CD4-positive, alpha-beta T cell (primary cell): ENCODE measurements at regions not wholly inside any gene's neighbourhood (a gene's known extent, or its start where the extent isn't known, plus 50 kb on each side); places are given as distances from the start of the nearest gene placed in this dataset.

Experiments used
- ATAC-seq: fragments of 200-7000 bp; cut with Tn5 transposase; one replicate; pipeline ENCODE4 v1.10.0; 2022; ENCODE audit warnings: mild to moderate bottlenecking; ENCODE audit not compliant: poor library complexity
- CTCF ChIA-PET: fragments of 350-600 bp; sonication (Branson Sonifier 250); formaldehyde crosslinking; loops from one replicate; lab custom pipeline; 2021; ENCODE audit warnings: antibody characterized with exemption, inconsistent platforms; lab: Charles Lee
- POLR2A ChIA-PET: fragments of 350-600 bp; sonication (Branson Sonifier 250); formaldehyde crosslinking; loops from one replicate; lab custom pipeline; 2021; ENCODE audit warnings: antibody characterized with exemption, inconsistent platforms; lab: Charles Lee
- DNase-seq, 14 experiments: peaks; one replicate each; pipeline ENCODE4 v3.0.0-alpha.2; 2013 to 2020; ENCODE audit warnings: mixed read lengths in 2 of 14
- H3K27ac ChIP-seq, 2 donors: one replicate each; pipeline versions ENCODE4 v1.5.1 to v1.7.0; 2013; ENCODE audit warnings: low read length in 2 of 2, low read depth in 1 of 2, mild to moderate bottlenecking in 1 of 2
- H3K27me3 ChIP-seq, 2 experiments: 1 replicate in 1 of 2; 2 replicates in 1 of 2; pipeline versions ENCODE4 v1.6.1 to v1.7.0; 2013; ENCODE audit warnings: low read length in 2 of 2, control low read depth in 1 of 2, mild to moderate bottlenecking in 1 of 2, moderate library complexity in 1 of 2; ENCODE audit not compliant: insufficient read depth in 2 of 2, control insufficient read depth in 1 of 2
- H3K36me3 ChIP-seq: one replicate; pipeline ENCODE4 v1.6.1; 2013; ENCODE audit warnings: low read length, control low read depth; ENCODE audit not compliant: insufficient read depth
- H3K4me1 ChIP-seq: one replicate; pipeline ENCODE4 v1.6.1; 2013; ENCODE audit warnings: low read length, control low read depth; ENCODE audit not compliant: insufficient read depth
- H3K4me3 ChIP-seq: one replicate; pipeline ENCODE4 v1.5.1; 2013; ENCODE audit warnings: mild to moderate bottlenecking, low read length, moderate library complexity
- H3K9me3 ChIP-seq, 2 experiments: 1 replicate in 1 of 2; 2 replicates in 1 of 2; pipeline versions ENCODE4 v1.6.1 to v1.7.0; 2013; ENCODE audit warnings: low read length in 2 of 2, mild to moderate bottlenecking in 2 of 2, control low read depth in 1 of 2, moderate library complexity in 1 of 2; ENCODE audit not compliant: control insufficient read depth in 1 of 2, insufficient read depth in 1 of 2
- H3K27ac Mint-ChIP-seq: one replicate; pipeline ENCODE4 v1.8.0; 2020; ENCODE audit warnings: mixed read lengths
- H3K27me3 Mint-ChIP-seq: one replicate; pipeline ENCODE4 v1.8.0; 2021; ENCODE audit warnings: mixed read lengths
- H3K36me3 Mint-ChIP-seq: one replicate; pipeline ENCODE4 v1.8.0; 2021; ENCODE audit warnings: low read depth, mixed read lengths
- H3K4me1 Mint-ChIP-seq: one replicate; pipeline ENCODE4 v1.8.0; 2021; ENCODE audit warnings: low read depth, mixed read lengths
- H3K4me3 Mint-ChIP-seq: one replicate; pipeline ENCODE4 v1.8.0; 2020; ENCODE audit warnings: mild to moderate bottlenecking, mixed read lengths
- H3K9me3 Mint-ChIP-seq: one replicate; pipeline ENCODE4 v1.8.0; 2020; ENCODE audit warnings: mixed read lengths
- intact Hi-C, 2 experiments: fragments of 100-400 bp; cut with DNase I in 1 of 2; cut with micrococcal nuclease in 1 of 2; formaldehyde crosslinking; loops; one replicate each; pipeline versions ENCODE4 v1.15.1 to v1.9.0; 2023 to 2025; cut with DNase I, micrococcal nuclease
- TF ChIP-seq, protein P1 (sequence below): fragments of 200-600 bp; IDR thresholded peaks from one replicate; pipeline ENCODE4 v1.8.0; 2022; ENCODE audit warnings: antibody characterized with exemption, mild to moderate bottlenecking

DNA sequence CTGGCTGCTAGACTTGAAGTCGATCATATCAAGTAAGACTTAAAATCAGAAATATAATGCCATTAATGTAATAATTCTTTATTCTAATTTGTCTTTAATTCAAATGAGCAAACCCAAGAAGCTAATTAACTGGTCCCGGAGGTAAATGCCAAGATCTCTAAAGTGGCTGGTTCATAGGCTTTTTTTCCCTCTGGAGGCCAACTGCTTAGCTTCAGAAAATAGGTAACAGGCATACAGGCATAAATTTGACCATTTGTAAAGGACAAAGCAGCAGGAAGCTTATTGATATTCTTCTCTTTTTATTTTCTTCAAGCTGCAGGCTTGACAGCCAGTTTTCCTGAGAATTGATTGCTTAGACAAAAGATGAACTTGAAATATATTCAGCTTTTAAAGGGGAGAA is 158.6 kb upstream of the RAP2B start:
- Mint-ChIP-seq H3K4me1 (no peaks in the 10 kb centered on the region), H3K4me3 (no peak overlapping the region), H3K36me3 (no peaks in the 10 kb centered on the region), H3K9me3 (no peaks in the 10 kb centered on the region), H3K27ac (no peak overlapping the region), H3K27me3 (peaks cover 6% of the 10 kb centered on the region)
- H3K4me3 ChIP-seq, result no peak overlapping the region
- H3K27ac ChIP-seq, result no peak overlapping the region
- ChIA-PET CTCF (interaction anchor here (1.1 kb wide), 1 partner anchor 1026 kb away, joined by 3 read pairs; no protein-coding TSS in a partner anchor), POLR2A (no interaction called here)
- no peaks in the 10 kb centered on the region for H3K9me3 ChIP-seq
- intact Hi-C loops, result no loop called here
- no peaks in the 10 kb centered on the region for H3K27me3 ChIP-seq
- no peak for ATAC-seq
- TF ChIP-seq, protein P1, sequence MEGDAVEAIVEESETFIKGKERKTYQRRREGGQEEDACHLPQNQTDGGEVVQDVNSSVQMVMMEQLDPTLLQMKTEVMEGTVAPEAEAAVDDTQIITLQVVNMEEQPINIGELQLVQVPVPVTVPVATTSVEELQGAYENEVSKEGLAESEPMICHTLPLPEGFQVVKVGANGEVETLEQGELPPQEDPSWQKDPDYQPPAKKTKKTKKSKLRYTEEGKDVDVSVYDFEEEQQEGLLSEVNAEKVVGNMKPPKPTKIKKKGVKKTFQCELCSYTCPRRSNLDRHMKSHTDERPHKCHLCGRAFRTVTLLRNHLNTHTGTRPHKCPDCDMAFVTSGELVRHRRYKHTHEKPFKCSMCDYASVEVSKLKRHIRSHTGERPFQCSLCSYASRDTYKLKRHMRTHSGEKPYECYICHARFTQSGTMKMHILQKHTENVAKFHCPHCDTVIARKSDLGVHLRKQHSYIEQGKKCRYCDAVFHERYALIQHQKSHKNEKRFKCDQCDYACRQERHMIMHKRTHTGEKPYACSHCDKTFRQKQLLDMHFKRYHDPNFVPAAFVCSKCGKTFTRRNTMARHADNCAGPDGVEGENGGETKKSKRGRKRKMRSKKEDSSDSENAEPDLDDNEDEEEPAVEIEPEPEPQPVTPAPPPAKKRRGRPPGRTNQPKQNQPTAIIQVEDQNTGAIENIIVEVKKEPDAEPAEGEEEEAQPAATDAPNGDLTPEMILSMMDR, result no peak
- no peak for DNase-seq
- no peaks in the 10 kb centered on the region for H3K4me1 ChIP-seq
- H3K36me3 ChIP-seq, result no peaks in the 10 kb centered on the region

DNA sequence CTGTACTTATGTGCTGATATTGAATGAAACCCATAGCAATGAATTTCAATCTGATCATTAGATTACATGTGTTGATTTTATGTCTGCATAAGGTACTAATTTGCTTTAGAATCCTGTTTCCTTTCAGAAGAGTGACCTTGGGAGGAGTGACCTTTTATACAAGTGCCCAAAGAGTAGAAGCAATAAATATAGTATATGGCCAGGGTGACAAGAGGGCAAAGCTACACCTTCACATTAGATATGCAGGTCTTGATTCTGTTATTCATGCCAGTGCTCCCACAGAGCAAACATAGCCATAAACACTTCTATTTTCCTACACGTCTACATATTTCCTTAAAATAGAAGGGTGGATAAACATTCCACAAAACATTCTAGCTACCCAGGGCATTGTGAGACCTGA is 158.2 kb upstream of the RAP2B start:
- Mint-ChIP-seq H3K9me3 (no peaks in the 10 kb centered on the region), H3K27ac (no peak overlapping the region), H3K27me3 (peaks cover 6% of the 10 kb centered on the region), H3K4me1 (no peaks in the 10 kb centered on the region), H3K4me3 (no peak overlapping the region), H3K36me3 (no peaks in the 10 kb centered on the region)
- H3K27me3 ChIP-seq, result no peaks in the 10 kb centered on the region
- ChIA-PET CTCF (interaction anchor here (1.1 kb wide), 1 partner anchor 1027 kb away, joined by 3 read pairs; no protein-coding TSS in a partner anchor), POLR2A (no interaction called here)
- intact Hi-C loops, result no loop called here
- H3K9me3 ChIP-seq, result no peaks in the 10 kb centered on the region
- H3K36me3 ChIP-seq, result no peaks in the 10 kb centered on the region
- TF ChIP-seq, protein P1, result no peak
- H3K4me3 ChIP-seq, result no peak overlapping the region
- H3K4me1 ChIP-seq, result no peaks in the 10 kb centered on the region
- DNase-seq (no peak), ATAC-seq (no peak)
- no peak overlapping the region for H3K27ac ChIP-seq

DNA sequence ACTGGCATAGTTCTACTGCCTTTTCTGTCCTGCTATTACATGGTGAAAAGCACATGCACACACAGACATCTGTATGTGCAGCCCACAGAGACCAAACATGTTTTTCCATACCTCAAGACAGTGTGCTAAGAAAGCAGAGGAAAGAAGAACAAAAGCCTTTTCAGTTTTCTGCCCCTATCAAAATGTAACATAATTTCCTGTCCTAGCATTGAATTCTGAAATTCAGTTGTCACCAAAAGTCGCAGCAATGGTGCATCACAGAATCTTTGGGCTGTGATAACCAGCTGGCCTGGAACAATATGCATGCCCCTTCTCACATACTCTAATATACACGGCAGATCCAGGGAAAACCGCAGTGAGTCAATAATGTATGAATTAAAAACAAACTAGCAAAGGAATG is 153.8 kb upstream of the RAP2B start:
- Histone ChIP-seq H3K4me3 (no peak overlapping the region), H3K4me1 (no peaks in the 10 kb centered on the region), H3K36me3 (no peaks in the 10 kb centered on the region), H3K27ac (no peak overlapping the region), H3K9me3 (no peaks in the 10 kb centered on the region), H3K27me3 (no peaks in the 10 kb centered on the region)
- intact Hi-C loops, result no loop called here
- DNase-seq (no peak), ATAC-seq (no peak)
- no peaks in the 10 kb centered on the region for H3K36me3 Mint-ChIP-seq
- no peaks in the 10 kb centered on the region for H3K9me3 Mint-ChIP-seq
- POLR2A ChIA-PET, result no interaction called here
- no peak overlapping the region for H3K4me3 Mint-ChIP-seq
- CTCF ChIA-PET, result no interaction called here
- TF ChIP-seq, protein P1, result no peak
- peaks cover 6% of the 10 kb centered on the region for H3K27me3 Mint-ChIP-seq
- H3K27ac Mint-ChIP-seq, result no peak overlapping the region
- no peaks in the 10 kb centered on the region for H3K4me1 Mint-ChIP-seq
